SK-N-SH treated with all-trans-retinoic acid at 6 μM for 48 hours (cell line): ENCODE measurements at regions not wholly inside any gene's neighbourhood (a gene's known extent, or its start where the extent isn't known, plus 50 kb on each side); places are given as distances from the start of the nearest gene placed in this dataset.
A peak's percentile ranks its signal among the peaks of the same experiment; 100 is the strongest.

Source experiments
- ATAC-seq: fragments of 200-7000 bp; cut with Tn5 transposase; 3 replicates; pipeline ENCODE4 v1.9.1; 2020; ENCODE audit warnings: mild to moderate bottlenecking, moderate library complexity
- ARNTL ChIP-seq: fragments of 450-650 bp; formaldehyde crosslinking; IDR thresholded peaks from 2 replicates; pipeline ENCODE4 v1.5.0; 2020; ENCODE audit warnings: low read depth, mild to moderate bottlenecking, moderate library complexity, borderline replicate concordance
- BACH2 ChIP-seq: fragments of 250-450 bp; sonication (Bioruptor Pico); IDR thresholded peaks from 2 replicates; pipeline ENCODE4 v1.9.0; 2021; ENCODE audit warnings: mild to moderate bottlenecking, borderline replicate concordance
- CSDC2 ChIP-seq: fragments of 250-450 bp; sonication (Bioruptor Pico); IDR thresholded peaks from 2 replicates; pipeline ENCODE4 v1.5.0; 2020; ENCODE audit warnings: mild to moderate bottlenecking, moderate library complexity
- ESRRG ChIP-seq: fragments of 250-450 bp; sonication (Bioruptor Pico); IDR thresholded peaks from 2 replicates; pipeline ENCODE4 v1.6.1; 2021; ENCODE audit warnings: mild to moderate bottlenecking
- GLIS3 ChIP-seq: fragments of 250-450 bp; sonication (Bioruptor Pico); IDR thresholded peaks from 2 replicates; pipeline ENCODE4 v1.5.0; 2020; ENCODE audit warnings: mild to moderate bottlenecking, moderate library complexity
- ISL1 ChIP-seq: fragments of 250-450 bp; sonication (Bioruptor Pico); IDR thresholded peaks from 2 replicates; pipeline ENCODE4 v2.1.2; 2022; ENCODE audit warnings: mild to moderate bottlenecking, moderate library complexity
- OSR1 ChIP-seq: fragments of 250-450 bp; sonication (Bioruptor Pico); IDR thresholded peaks from 2 replicates; pipeline ENCODE4 v1.8.0; 2022; ENCODE audit warnings: moderate library complexity, mild to moderate bottlenecking, inconsistent platforms
- PPARA ChIP-seq: fragments of 250-450 bp; sonication (Bioruptor Pico); IDR thresholded peaks from 2 replicates; pipeline ENCODE4 v1.5.0; 2020; ENCODE audit warnings: mild to moderate bottlenecking, borderline replicate concordance
- RARB ChIP-seq: fragments of 250-450 bp; sonication (Bioruptor Pico); IDR thresholded peaks from 2 replicates; pipeline ENCODE4 v1.8.0; 2021; ENCODE audit warnings: mild to moderate bottlenecking, moderate library complexity
- SNAI2 ChIP-seq: fragments of 250-450 bp; sonication (Bioruptor Pico); IDR thresholded peaks from 2 replicates; pipeline ENCODE4 v1.5.0; 2020; ENCODE audit warnings: mild to moderate bottlenecking, moderate library complexity
- TCF4 ChIP-seq: fragments of 250-450 bp; sonication (Bioruptor Pico); IDR thresholded peaks from 2 replicates; pipeline ENCODE4 v1.8.0; 2021; ENCODE audit warnings: mild to moderate bottlenecking, moderate library complexity, borderline replicate concordance
- TOX ChIP-seq: fragments of 250-450 bp; sonication (Bioruptor Pico); IDR thresholded peaks from 2 replicates; pipeline ENCODE4 v1.8.0; 2021; ENCODE audit warnings: mild to moderate bottlenecking, moderate library complexity, borderline replicate concordance
- ZC3H10 ChIP-seq: fragments of 250-450 bp; sonication (Bioruptor Pico); IDR thresholded peaks from 2 replicates; pipeline ENCODE4 v1.5.1; 2021; ENCODE audit warnings: mild to moderate bottlenecking, moderate library complexity
- ZFP3 ChIP-seq: fragments of 250-450 bp; sonication (Bioruptor Pico); IDR thresholded peaks from 2 replicates; pipeline ENCODE4 v1.5.0; 2020; ENCODE audit warnings: mild to moderate bottlenecking, moderate library complexity
- ZFP30 ChIP-seq: fragments of 450-650 bp; formaldehyde crosslinking; IDR thresholded peaks from 2 replicates; pipeline ENCODE4 v1.5.0; 2022; ENCODE audit warnings: mild to moderate bottlenecking, moderate library complexity
- ZNF565 ChIP-seq: fragments of 450-650 bp; formaldehyde crosslinking; conservative IDR thresholded peaks from 2 replicates; pipeline ENCODE4 v1.5.0; 2020; ENCODE audit warnings: low read depth, mild to moderate bottlenecking, moderate library complexity
- ZNF8 ChIP-seq: fragments of 450-650 bp; formaldehyde crosslinking; IDR thresholded peaks from 2 replicates; pipeline ENCODE4 v1.5.0; 2020; ENCODE audit warnings: mild to moderate bottlenecking, moderate library complexity
- TF ChIP-seq, protein P1 (sequence below): fragments of 250-450 bp; sonication (Bioruptor Pico); IDR thresholded peaks from 2 replicates; pipeline ENCODE4 v1.5.0; 2020; ENCODE audit warnings: mild to moderate bottlenecking, moderate library complexity
- TF ChIP-seq, protein P2 (sequence below): fragments of 250-450 bp; sonication (Bioruptor Pico); IDR thresholded peaks from 2 replicates; pipeline ENCODE4 v1.8.0; 2020; ENCODE audit warnings: mild to moderate bottlenecking, moderate library complexity, borderline replicate concordance
- TF ChIP-seq, protein P3 (sequence below): fragments of 250-450 bp; sonication (Bioruptor Pico); IDR thresholded peaks from 2 replicates; pipeline ENCODE4 v1.8.0; 2021; ENCODE audit warnings: low read depth, mild to moderate bottlenecking, moderate library complexity, borderline replicate concordance
- TF ChIP-seq, protein P4 (sequence below): fragments of 250-450 bp; sonication (Bioruptor Pico); IDR thresholded peaks from 2 replicates; pipeline ENCODE4 v1.5.1; 2021; ENCODE audit warnings: mild to moderate bottlenecking, moderate library complexity

DNA sequence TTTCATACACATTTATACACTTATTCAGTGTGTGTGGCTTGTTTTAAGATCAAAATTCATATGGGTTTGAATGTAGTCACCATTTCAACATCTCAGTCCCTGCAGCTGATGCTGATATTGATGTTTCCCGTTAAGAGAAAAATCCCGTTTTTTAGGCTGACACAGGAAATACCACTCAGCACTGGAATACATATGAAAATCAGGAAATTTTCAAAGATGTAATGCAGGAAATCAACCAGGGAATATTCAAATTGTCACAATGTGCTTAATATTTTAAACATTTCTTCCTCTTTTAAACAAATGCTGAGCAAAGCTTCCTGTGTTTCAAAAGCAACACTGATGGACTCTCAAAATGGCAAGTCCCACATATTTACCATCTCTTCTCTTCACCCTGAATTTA lies 94.5 kb upstream of the MARCKS start:
- TF ChIP-seq PPARA (CRISPR knock-in tag), result no peak
- no peak for TF ChIP-seq CSDC2
- TF ChIP-seq, protein P1, sequence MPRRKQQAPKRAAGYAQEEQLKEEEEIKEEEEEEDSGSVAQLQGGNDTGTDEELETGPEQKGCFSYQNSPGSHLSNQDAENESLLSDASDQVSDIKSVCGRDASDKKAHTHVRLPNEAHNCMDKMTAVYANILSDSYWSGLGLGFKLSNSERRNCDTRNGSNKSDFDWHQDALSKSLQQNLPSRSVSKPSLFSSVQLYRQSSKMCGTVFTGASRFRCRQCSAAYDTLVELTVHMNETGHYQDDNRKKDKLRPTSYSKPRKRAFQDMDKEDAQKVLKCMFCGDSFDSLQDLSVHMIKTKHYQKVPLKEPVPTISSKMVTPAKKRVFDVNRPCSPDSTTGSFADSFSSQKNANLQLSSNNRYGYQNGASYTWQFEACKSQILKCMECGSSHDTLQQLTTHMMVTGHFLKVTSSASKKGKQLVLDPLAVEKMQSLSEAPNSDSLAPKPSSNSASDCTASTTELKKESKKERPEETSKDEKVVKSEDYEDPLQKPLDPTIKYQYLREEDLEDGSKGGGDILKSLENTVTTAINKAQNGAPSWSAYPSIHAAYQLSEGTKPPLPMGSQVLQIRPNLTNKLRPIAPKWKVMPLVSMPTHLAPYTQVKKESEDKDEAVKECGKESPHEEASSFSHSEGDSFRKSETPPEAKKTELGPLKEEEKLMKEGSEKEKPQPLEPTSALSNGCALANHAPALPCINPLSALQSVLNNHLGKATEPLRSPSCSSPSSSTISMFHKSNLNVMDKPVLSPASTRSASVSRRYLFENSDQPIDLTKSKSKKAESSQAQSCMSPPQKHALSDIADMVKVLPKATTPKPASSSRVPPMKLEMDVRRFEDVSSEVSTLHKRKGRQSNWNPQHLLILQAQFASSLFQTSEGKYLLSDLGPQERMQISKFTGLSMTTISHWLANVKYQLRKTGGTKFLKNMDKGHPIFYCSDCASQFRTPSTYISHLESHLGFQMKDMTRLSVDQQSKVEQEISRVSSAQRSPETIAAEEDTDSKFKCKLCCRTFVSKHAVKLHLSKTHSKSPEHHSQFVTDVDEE, result no peak
- no peak for TF ChIP-seq ISL1
- no peak for TF ChIP-seq OSR1
- TF ChIP-seq ZFP3 (CRISPR knock-in tag), result no peak
- TF ChIP-seq BACH2 (CRISPR knock-in tag), result no peak
- no peak for TF ChIP-seq SNAI2 (CRISPR knock-in tag)
- no peak for TF ChIP-seq GLIS3 (CRISPR knock-in tag)
- TF ChIP-seq RARB (CRISPR knock-in tag), result no peak
- TF ChIP-seq TOX (CRISPR knock-in tag), result no peak
- TF ChIP-seq ZNF565 (CRISPR knock-in tag), result no peak
- TF ChIP-seq, protein P2, sequence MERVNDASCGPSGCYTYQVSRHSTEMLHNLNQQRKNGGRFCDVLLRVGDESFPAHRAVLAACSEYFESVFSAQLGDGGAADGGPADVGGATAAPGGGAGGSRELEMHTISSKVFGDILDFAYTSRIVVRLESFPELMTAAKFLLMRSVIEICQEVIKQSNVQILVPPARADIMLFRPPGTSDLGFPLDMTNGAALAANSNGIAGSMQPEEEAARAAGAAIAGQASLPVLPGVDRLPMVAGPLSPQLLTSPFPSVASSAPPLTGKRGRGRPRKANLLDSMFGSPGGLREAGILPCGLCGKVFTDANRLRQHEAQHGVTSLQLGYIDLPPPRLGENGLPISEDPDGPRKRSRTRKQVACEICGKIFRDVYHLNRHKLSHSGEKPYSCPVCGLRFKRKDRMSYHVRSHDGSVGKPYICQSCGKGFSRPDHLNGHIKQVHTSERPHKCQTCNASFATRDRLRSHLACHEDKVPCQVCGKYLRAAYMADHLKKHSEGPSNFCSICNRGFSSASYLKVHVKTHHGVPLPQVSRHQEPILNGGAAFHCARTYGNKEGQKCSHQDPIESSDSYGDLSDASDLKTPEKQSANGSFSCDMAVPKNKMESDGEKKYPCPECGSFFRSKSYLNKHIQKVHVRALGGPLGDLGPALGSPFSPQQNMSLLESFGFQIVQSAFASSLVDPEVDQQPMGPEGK (CRISPR knock-in tag), result no peak
- no peak for TF ChIP-seq ZFP30 (CRISPR knock-in tag)
- TF ChIP-seq TCF4 (CRISPR knock-in tag), result no peak
- TF ChIP-seq ZC3H10, result no peak
- no peak for TF ChIP-seq ZNF8 (CRISPR knock-in tag)
- TF ChIP-seq ESRRG (CRISPR knock-in tag), result no peak
- TF ChIP-seq ARNTL (CRISPR knock-in tag), result no peak

DNA sequence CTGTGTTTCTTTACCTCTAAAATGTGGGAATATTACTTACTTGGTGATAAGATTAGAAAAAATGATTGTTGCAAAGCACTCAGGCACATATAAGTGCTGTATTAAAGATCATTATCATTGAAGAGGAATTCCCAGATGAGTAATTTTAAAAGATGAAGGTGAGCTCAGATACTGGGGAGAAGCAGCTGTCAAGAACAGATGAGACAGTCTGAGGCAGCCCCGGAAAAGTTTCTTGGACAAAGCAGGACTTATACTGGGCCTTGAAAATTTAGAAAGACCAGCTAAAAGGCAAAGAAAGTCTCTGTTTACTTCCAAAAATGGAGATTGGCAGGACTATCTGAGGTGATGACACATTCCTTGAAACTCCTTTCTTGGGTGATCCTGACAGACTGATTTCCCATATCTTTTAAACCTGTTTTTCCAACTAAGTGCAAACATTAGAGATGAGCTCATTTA lies 93.8 kb upstream of the MARCKS start:
- TF ChIP-seq, protein P2 (CRISPR knock-in tag), result no peak
- TF ChIP-seq, protein P3, sequence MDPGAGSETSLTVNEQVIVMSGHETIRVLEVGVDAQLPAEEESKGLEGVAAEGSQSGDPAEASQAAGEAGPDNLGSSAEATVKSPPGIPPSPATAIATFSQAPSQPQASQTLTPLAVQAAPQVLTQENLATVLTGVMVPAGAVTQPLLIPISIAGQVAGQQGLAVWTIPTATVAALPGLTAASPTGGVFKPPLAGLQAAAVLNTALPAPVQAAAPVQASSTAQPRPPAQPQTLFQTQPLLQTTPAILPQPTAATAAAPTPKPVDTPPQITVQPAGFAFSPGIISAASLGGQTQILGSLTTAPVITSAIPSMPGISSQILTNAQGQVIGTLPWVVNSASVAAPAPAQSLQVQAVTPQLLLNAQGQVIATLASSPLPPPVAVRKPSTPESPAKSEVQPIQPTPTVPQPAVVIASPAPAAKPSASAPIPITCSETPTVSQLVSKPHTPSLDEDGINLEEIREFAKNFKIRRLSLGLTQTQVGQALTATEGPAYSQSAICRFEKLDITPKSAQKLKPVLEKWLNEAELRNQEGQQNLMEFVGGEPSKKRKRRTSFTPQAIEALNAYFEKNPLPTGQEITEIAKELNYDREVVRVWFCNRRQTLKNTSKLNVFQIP, result no peak
- TF ChIP-seq ISL1 (peak; percentile 60), SNAI2 (CRISPR knock-in tag) (no peak)
- no peak for ATAC-seq

More for the DNA sequence above, 94.5 kb upstream of the MARCKS start:
- ATAC-seq, result no peak

DNA sequence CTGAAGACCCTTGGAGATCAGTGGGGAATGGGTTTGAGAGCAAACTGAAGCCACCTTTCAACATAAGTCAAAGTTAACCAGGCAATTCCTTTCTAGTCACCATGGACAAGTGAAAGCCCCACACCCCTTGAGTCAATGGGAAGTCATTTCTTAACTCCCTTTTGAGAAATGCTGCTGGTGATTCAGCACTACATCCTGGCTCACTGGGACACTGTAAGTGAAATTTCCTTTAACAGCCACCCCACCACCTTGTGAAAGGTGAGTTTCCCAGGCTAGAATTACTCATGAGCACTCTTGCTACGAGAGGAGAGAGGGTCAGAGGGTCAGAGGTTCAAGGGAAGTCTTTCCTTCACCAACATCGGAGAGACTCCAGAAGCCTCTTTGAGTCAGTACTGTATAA lies 93.3 kb upstream of the MARCKS start:
- ATAC-seq, result peak; percentile 61
- TF ChIP-seq ZFP3 (CRISPR knock-in tag) (no peak), GLIS3 (CRISPR knock-in tag) (no peak), ZFP30 (CRISPR knock-in tag) (no peak), SNAI2 (CRISPR knock-in tag) (no peak), ISL1 (no peak), ZNF565 (CRISPR knock-in tag) (no peak), PPARA (CRISPR knock-in tag) (no peak), ARNTL (CRISPR knock-in tag) (no peak), RARB (CRISPR knock-in tag) (no peak), ESRRG (CRISPR knock-in tag) (no peak), ZNF8 (CRISPR knock-in tag) (no peak), OSR1 (no peak), TCF4 (CRISPR knock-in tag) (no peak), TOX (CRISPR knock-in tag) (no peak)
- TF ChIP-seq, protein P4, sequence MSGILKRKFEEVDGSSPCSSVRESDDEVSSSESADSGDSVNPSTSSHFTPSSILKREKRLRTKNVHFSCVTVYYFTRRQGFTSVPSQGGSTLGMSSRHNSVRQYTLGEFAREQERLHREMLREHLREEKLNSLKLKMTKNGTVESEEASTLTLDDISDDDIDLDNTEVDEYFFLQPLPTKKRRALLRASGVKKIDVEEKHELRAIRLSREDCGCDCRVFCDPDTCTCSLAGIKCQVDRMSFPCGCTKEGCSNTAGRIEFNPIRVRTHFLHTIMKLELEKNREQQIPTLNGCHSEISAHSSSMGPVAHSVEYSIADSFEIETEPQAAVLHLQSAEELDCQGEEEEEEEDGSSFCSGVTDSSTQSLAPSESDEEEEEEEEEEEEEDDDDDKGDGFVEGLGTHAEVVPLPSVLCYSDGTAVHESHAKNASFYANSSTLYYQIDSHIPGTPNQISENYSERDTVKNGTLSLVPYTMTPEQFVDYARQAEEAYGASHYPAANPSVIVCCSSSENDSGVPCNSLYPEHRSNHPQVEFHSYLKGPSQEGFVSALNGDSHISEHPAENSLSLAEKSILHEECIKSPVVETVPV, result no peak
- TF ChIP-seq, protein P1, result no peak
- TF ChIP-seq, protein P3, result no peak
